ENCODE measurements at regions not wholly inside any gene's neighbourhood (a gene's known extent, or its start where the extent isn't known, plus 50 kb on each side); places are given as distances from the start of the nearest gene placed in this dataset.
"Not testable (repeated sequence)": the region's sequence is repeated elsewhere in the genome, so short reads cannot be mapped to it uniquely, and the experiment has no call there.

DNA sequence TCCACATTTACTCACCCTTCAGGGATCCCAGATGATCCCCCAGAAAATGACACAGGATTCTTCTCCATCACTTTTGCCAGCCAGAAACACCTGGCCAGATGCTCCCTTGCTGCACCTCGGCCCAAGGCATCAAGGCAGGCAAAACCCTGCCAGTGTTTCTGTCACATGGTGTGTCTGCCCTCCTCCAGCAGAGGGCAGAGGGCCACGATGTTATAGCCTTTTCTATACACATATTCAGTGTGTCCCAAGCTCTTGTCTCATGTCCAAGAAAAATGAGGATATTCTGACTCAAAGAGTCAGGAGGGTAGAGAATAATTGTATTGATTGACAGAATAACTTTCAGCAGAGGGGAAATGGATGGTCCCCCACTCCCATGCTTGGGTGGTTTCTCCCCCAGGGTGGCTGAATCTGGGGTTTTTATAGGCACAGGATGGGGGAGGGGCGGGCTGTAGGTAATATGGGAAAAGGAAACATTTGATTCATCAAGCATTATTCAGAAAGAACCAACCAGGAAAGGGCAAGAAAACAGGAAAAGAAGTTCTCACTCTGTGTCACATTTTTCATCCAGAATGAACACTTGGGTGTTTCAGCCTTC, 933.9 kb downstream of the TRIB2 start:
- Mint-ChIP-seq H3K27me3 (no peaks in the 10 kb centered on the region), H3K27ac (no peak overlapping the region), H3K4me3 (no peak overlapping the region), H3K4me1 (no peaks in the 10 kb centered on the region), H3K36me3 (ENCODE audit: low read depth) (no peaks in the 10 kb centered on the region)
- ATAC-seq (no peak), DNase-seq (no peak)
- no peaks in the 10 kb centered on the region for H3K9me3 ChIP-seq (ENCODE audit: control insufficient read depth, low read length, poor library complexity, severe bottlenecking)

DNA sequence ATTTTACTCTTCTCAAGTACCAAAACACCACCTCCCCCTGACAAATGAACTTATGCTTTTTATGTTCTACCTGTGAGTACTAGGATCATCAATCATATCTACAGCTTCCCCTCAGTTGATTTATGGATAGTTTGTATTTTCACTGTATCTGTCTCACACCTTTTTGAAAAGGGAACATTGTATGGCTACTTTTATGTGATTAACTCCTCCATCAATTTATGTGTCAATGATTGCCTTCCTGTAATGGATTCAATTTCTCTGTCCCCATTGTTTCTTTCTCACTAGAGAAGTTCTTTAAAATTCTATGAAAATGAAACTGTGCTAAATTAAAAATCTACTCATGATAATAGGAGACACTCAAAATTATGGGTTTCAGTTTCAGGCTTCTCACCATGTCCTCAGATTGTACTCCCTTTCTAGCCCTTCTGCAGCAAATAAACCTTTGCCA, 935.0 kb downstream of the TRIB2 start:
- no peaks in the 10 kb centered on the region for H3K27me3 Mint-ChIP-seq

DNA sequence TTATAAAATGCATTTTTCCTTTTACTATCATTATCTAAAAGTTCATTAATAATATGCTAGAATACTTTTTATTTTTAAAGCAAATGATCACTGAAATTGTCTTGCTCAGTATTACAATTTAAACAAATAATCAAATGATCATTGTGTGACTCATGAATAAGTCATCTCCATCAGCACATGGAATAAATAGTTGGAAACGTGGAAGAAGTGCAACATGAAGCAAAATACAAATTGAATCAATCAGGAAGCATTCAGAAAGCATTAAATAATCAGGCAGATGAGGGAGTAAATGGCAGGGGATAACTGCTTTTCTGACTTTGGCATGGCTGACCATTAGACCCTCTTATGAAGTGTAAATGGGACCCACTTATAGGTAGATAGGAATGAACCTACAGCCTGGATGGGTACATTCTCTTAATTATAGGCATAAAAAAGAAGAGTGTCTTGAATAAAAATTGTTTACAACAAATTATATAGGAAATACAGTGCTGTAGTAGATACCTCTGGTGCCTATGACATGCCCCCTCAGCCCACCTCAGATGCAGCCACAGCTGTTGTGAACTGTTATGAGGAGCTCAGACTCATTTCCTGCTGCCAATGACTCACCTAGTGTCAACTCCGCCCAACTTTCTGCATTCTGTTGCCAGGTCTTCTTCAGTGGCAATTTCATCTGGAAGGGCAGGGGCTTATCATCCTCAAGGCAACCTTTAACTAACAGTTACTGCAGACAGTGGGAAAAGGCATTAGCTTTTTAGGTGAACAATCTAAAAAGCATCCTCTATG, 936.0 kb downstream of the TRIB2 start:
- no peak overlapping the region for H3K4me3 Mint-ChIP-seq
- no peaks in the 10 kb centered on the region for H3K27me3 Mint-ChIP-seq
- ATAC-seq (no peak), DNase-seq (no peak)
- no peaks in the 10 kb centered on the region for H3K9me3 ChIP-seq (ENCODE audit: control insufficient read depth, low read length, poor library complexity, severe bottlenecking)
- H3K36me3 Mint-ChIP-seq (ENCODE audit: low read depth) = no peaks in the 10 kb centered on the region
- H3K27ac Mint-ChIP-seq = no peak overlapping the region
- no peaks in the 10 kb centered on the region for H3K4me1 Mint-ChIP-seq

More for the DNA sequence above, 935.0 kb downstream of the TRIB2 start:
- H3K4me1 Mint-ChIP-seq = no peaks in the 10 kb centered on the region
- DNase-seq (no peak), ATAC-seq (no peak)
- no peak overlapping the region for H3K4me3 Mint-ChIP-seq
- H3K9me3 ChIP-seq (ENCODE audit: control insufficient read depth, low read length, poor library complexity, severe bottlenecking) = no peaks in the 10 kb centered on the region
- no peak overlapping the region for H3K27ac Mint-ChIP-seq
- no peaks in the 10 kb centered on the region for H3K36me3 Mint-ChIP-seq (ENCODE audit: low read depth)

DNA sequence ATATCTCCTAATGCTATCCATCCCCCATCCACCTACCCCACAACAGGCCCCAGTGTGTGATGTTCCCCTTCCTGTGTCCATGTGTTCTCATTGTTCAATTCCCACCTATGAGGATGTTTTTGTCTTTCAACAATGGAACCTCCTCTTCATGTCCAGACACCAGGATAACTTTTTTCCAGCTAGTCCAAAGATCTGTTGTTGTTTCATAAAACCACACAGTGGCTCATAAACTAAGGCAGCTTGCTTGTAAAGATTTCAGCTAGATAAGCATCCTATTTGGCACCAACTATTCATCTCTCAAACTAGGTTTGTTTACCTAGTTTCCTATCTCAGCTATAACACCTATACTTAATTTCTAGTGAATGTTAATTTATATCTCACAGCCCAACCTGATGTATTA, 937.7 kb downstream of the TRIB2 start:
- Mint-ChIP-seq H3K4me3 (no peak overlapping the region), H3K36me3 (ENCODE audit: low read depth) (no peaks in the 10 kb centered on the region), H3K27me3 (no peaks in the 10 kb centered on the region), H3K27ac (no peak overlapping the region), H3K4me1 (no peaks in the 10 kb centered on the region)
- no peak for ATAC-seq
- DNase-seq = no peak
- H3K9me3 ChIP-seq (ENCODE audit: control insufficient read depth, low read length, poor library complexity, severe bottlenecking) = no peaks in the 10 kb centered on the region

- DNase-seq (no peak), ATAC-seq (no peak)
- no peak overlapping the region for H3K4me3 Mint-ChIP-seq
- no peaks in the 10 kb centered on the region for H3K27me3 Mint-ChIP-seq
- no peaks in the 10 kb centered on the region for H3K9me3 ChIP-seq (ENCODE audit: control insufficient read depth, low read length, poor library complexity, severe bottlenecking)
- no peak overlapping the region for H3K27ac Mint-ChIP-seq
- no peaks in the 10 kb centered on the region for H3K36me3 Mint-ChIP-seq (ENCODE audit: low read depth)
- H3K4me1 Mint-ChIP-seq = no peaks in the 10 kb centered on the region
These were observed 943.5 kb downstream of the TRIB2 start for GRCh38 chr2:13660231-13660630.

GRCh38 chr2:13662055-13662454, 945.3 kb downstream of the TRIB2 start:
- DNase-seq (no peak), ATAC-seq (no peak)
- H3K36me3 Mint-ChIP-seq (ENCODE audit: low read depth) = no peaks in the 10 kb centered on the region
- no peak overlapping the region for H3K4me3 Mint-ChIP-seq
- no peaks in the 10 kb centered on the region for H3K9me3 ChIP-seq (ENCODE audit: control insufficient read depth, low read length, poor library complexity, severe bottlenecking)
- no peak overlapping the region for H3K27ac Mint-ChIP-seq
- no peaks in the 10 kb centered on the region for H3K4me1 Mint-ChIP-seq
- no peaks in the 10 kb centered on the region for H3K27me3 Mint-ChIP-seq

- Mint-ChIP-seq H3K4me3 (no peak overlapping the region), H3K27ac (no peak overlapping the region), H3K4me1 (no peaks in the 10 kb centered on the region), H3K36me3 (ENCODE audit: low read depth) (no peaks in the 10 kb centered on the region), H3K27me3 (no peaks in the 10 kb centered on the region)
- ATAC-seq = no peak
- H3K9me3 ChIP-seq (ENCODE audit: control insufficient read depth, low read length, poor library complexity, severe bottlenecking) = no peaks in the 10 kb centered on the region
- DNase-seq = no peak
These were observed 950.1 kb downstream of the TRIB2 start for GRCh38 chr2:13666582-13667414.

DNA sequence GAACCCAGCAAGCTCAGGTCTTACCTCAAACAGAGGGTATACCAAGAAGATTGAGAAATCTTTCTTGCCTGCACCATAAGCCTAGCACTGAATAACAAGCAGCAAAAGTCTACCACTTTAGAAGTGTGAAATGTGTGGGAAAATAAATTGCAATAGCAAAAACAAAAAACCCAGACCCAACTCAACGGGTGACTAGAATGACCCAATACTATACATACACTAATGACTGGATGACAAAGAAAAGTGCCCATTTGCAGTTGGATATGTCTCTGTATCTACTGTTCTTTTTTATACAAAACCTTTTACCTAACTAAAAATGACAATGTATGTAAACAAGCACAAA, 950.6 kb downstream of the TRIB2 start:
- no peak for ATAC-seq

GRCh38 chr2:13669607-13670006, 952.9 kb downstream of the TRIB2 start:
- H3K9me3 ChIP-seq (ENCODE audit: control insufficient read depth, low read length, poor library complexity, severe bottlenecking) = no peaks in the 10 kb centered on the region
- ATAC-seq (no peak), DNase-seq (no peak)
- no peak overlapping the region for H3K4me3 Mint-ChIP-seq
- H3K36me3 Mint-ChIP-seq (ENCODE audit: low read depth) = no peaks in the 10 kb centered on the region
- no peaks in the 10 kb centered on the region for H3K27me3 Mint-ChIP-seq
- no peak overlapping the region for H3K27ac Mint-ChIP-seq
- no peaks in the 10 kb centered on the region for H3K4me1 Mint-ChIP-seq

More for the DNA sequence above, 950.6 kb downstream of the TRIB2 start:
- H3K4me1 Mint-ChIP-seq = no peaks in the 10 kb centered on the region
- no peaks in the 10 kb centered on the region for H3K9me3 ChIP-seq (ENCODE audit: control insufficient read depth, low read length, poor library complexity, severe bottlenecking)
- DNase-seq = no peak
- no peak overlapping the region for H3K4me3 Mint-ChIP-seq
- H3K36me3 Mint-ChIP-seq (ENCODE audit: low read depth) = no peaks in the 10 kb centered on the region
- H3K27me3 Mint-ChIP-seq = no peaks in the 10 kb centered on the region
- no peak overlapping the region for H3K27ac Mint-ChIP-seq

- not testable (repeated sequence) for H3K27me3 Mint-ChIP-seq, H3K4me1 Mint-ChIP-seq
These were observed 957.1 kb downstream of the TRIB2 start for GRCh38 chr2:13673821-13674220.

DNA sequence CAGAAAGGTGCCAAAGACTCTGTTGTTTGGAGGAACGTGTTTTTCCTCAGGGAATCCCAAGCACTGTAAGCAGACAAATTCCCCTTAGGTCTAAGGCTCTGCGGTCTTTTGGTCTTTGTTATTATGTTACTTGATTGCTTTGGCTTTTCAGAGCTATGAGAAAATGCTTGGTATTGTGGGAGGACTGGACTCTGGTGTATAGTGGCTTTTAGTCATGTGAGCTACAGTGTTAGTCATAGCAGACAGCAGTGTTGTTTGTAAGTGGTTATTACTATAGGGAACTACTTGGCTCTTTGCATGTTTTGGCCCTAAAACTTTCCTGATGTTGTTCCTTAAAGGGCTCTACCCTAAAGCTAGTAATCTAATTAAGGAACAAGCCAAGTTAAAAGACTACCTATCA, 956.2 kb upstream of the LRATD1 start:
- Mint-ChIP-seq H3K27ac (no peak overlapping the region), H3K4me1 (no peaks in the 10 kb centered on the region), H3K36me3 (ENCODE audit: low read depth) (no peaks in the 10 kb centered on the region), H3K27me3 (no peaks in the 10 kb centered on the region), H3K4me3 (no peak overlapping the region)
- H3K9me3 ChIP-seq (ENCODE audit: control insufficient read depth, low read length, poor library complexity, severe bottlenecking) = no peaks in the 10 kb centered on the region
- no peak for ATAC-seq
- DNase-seq = no peak

More at GRCh38 chr2:13673821-13674220, 957.1 kb downstream of the TRIB2 start:
- not testable (repeated sequence) for H3K36me3 Mint-ChIP-seq (ENCODE audit: low read depth); DNase-seq; H3K27ac Mint-ChIP-seq; H3K9me3 ChIP-seq (ENCODE audit: control insufficient read depth, low read length, poor library complexity, severe bottlenecking); ATAC-seq; H3K4me3 Mint-ChIP-seq

DNA sequence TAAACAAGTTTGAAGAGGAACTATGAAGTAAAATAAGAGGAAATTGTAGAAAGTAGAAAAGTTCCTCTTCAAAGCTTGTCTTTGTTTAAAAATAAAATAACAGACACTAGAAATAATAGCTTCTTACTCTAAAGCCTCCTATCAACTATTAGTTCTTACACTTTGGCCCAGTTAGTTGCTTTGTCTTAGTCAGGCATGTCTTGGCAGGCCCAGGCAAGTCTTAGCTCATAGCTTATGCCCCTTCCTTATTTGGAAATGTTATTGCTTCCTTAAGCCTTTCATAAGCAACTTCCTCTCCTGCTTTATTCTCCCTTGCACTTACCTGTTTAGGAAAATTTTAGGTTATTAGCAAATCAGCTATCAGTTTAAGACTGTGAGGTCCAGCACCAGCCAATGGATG, 950.6 kb upstream of the LRATD1 start:
- no peaks in the 10 kb centered on the region for H3K4me1 Mint-ChIP-seq
- ATAC-seq = no peak

GRCh38 chr2:13682540-13683272, 949.8 kb upstream of the LRATD1 start:
- ATAC-seq = no peak
- H3K27ac Mint-ChIP-seq = no peak overlapping the region

More for the DNA sequence above, 950.6 kb upstream of the LRATD1 start:
- DNase-seq = no peak
- Mint-ChIP-seq H3K4me3 (no peak overlapping the region), H3K27ac (no peak overlapping the region), H3K36me3 (ENCODE audit: low read depth) (no peaks in the 10 kb centered on the region), H3K27me3 (no peaks in the 10 kb centered on the region)
- no peaks in the 10 kb centered on the region for H3K9me3 ChIP-seq (ENCODE audit: control insufficient read depth, low read length, poor library complexity, severe bottlenecking)

More at GRCh38 chr2:13682540-13683272, 949.8 kb upstream of the LRATD1 start:
- no peaks in the 10 kb centered on the region for H3K4me1 Mint-ChIP-seq
- no peaks in the 10 kb centered on the region for H3K27me3 Mint-ChIP-seq
- DNase-seq = no peak
- no peaks in the 10 kb centered on the region for H3K9me3 ChIP-seq (ENCODE audit: control insufficient read depth, low read length, poor library complexity, severe bottlenecking)
- no peak overlapping the region for H3K4me3 Mint-ChIP-seq
- H3K36me3 Mint-ChIP-seq (ENCODE audit: low read depth) = no peaks in the 10 kb centered on the region
